Osteoblast (primary cell): ENCODE measurements at regions not wholly inside any gene's neighbourhood (a gene's known extent, or its start where the extent isn't known, plus 50 kb on each side); places are given as distances from the start of the nearest gene placed in this dataset.
A peak's percentile ranks its signal among the peaks of the same experiment; 100 is the strongest.

Experiments used
- DNase-seq: peaks from one replicate; pipeline ENCODE4 v3.0.0; 2011; ENCODE audit warnings: low spot score, mixed read lengths; ENCODE audit not compliant: insufficient read length; ENCODE audit errors: missing footprints
- H2AFZ ChIP-seq: 2 replicates; pipeline ENCODE4 v1.6.0; 2011; ENCODE audit warnings: mild to moderate bottlenecking, low read length
- H3K27ac ChIP-seq: 2 replicates; pipeline ENCODE4 v1.5.1; 2011; ENCODE audit warnings: mild to moderate bottlenecking, low read depth, low read length, moderate library complexity
- H3K27me3 ChIP-seq: 2 replicates; pipeline ENCODE4 v1.6.0; 2012; ENCODE audit warnings: mild to moderate bottlenecking, control low read depth, inconsistent platforms, low read length, moderate library complexity; ENCODE audit not compliant: insufficient read depth
- H3K36me3 ChIP-seq: 2 replicates; pipeline ENCODE4 v1.5.1; 2011; ENCODE audit warnings: mild to moderate bottlenecking, low read length, control low read depth, moderate library complexity; ENCODE audit not compliant: insufficient read depth
- H3K4me1 ChIP-seq: 2 replicates; pipeline ENCODE4 v1.5.1; 2011; ENCODE audit warnings: mild to moderate bottlenecking, low read length, control low read depth, moderate library complexity; ENCODE audit not compliant: insufficient read depth
- H3K4me2 ChIP-seq: 2 replicates; pipeline ENCODE4 v1.6.0; 2011; ENCODE audit warnings: mild to moderate bottlenecking, low read length; ENCODE audit not compliant: insufficient read depth
- H3K4me3 ChIP-seq: fragments of 200-600 bp; sonication (generic); 3 replicates; pipeline ENCODE4 v1.5.1; 2012; ENCODE audit warnings: mild to moderate bottlenecking, low read length, inconsistent platforms; ENCODE audit not compliant: insufficient read depth
- H3K79me2 ChIP-seq: 2 replicates; pipeline ENCODE4 v1.6.0; 2012; ENCODE audit warnings: mild to moderate bottlenecking, low read length, control low read depth, inconsistent platforms; ENCODE audit not compliant: insufficient read depth
- H3K9me3 ChIP-seq: 2 replicates; pipeline ENCODE4 v1.5.1; 2011; ENCODE audit warnings: low read depth, low read length, control low read depth
- H4K20me1 ChIP-seq: 2 replicates; pipeline ENCODE4 v1.6.0; 2012; ENCODE audit warnings: mild to moderate bottlenecking, low read length, control low read depth; ENCODE audit not compliant: insufficient read depth
- TF ChIP-seq, protein P1 (sequence below): IDR thresholded peaks from 2 replicates; pipeline ENCODE4 v1.5.1; 2011; ENCODE audit warnings: mild to moderate bottlenecking, low read depth, low read length, moderate library complexity; ENCODE audit errors: extremely low read depth

GRCh38 chr5:2903451-2904395, 152.2 kb upstream of the IRX2 start:
- no peak overlapping the region for H2AFZ ChIP-seq
- no peak overlapping the region for H3K4me2 ChIP-seq
- no peak overlapping the region for H3K4me3 ChIP-seq
- H3K9me3 ChIP-seq: no peaks in the 10 kb centered on the region
- peak; percentile 26 for DNase-seq
- no peak overlapping the region for H3K27ac ChIP-seq
- H3K27me3 ChIP-seq: no peaks in the 10 kb centered on the region
- no peaks in the 10 kb centered on the region for H3K4me1 ChIP-seq
- no peaks in the 10 kb centered on the region for H4K20me1 ChIP-seq
- H3K79me2 ChIP-seq: no peaks in the 10 kb centered on the region
- no peaks in the 10 kb centered on the region for H3K36me3 ChIP-seq
- TF ChIP-seq, protein P1, sequence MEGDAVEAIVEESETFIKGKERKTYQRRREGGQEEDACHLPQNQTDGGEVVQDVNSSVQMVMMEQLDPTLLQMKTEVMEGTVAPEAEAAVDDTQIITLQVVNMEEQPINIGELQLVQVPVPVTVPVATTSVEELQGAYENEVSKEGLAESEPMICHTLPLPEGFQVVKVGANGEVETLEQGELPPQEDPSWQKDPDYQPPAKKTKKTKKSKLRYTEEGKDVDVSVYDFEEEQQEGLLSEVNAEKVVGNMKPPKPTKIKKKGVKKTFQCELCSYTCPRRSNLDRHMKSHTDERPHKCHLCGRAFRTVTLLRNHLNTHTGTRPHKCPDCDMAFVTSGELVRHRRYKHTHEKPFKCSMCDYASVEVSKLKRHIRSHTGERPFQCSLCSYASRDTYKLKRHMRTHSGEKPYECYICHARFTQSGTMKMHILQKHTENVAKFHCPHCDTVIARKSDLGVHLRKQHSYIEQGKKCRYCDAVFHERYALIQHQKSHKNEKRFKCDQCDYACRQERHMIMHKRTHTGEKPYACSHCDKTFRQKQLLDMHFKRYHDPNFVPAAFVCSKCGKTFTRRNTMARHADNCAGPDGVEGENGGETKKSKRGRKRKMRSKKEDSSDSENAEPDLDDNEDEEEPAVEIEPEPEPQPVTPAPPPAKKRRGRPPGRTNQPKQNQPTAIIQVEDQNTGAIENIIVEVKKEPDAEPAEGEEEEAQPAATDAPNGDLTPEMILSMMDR: no peak

- Histone ChIP-seq H3K9me3 (no peaks in the 10 kb centered on the region), H3K4me1 (no peaks in the 10 kb centered on the region), H3K79me2 (no peaks in the 10 kb centered on the region), H3K27ac (no peak overlapping the region), H3K27me3 (no peaks in the 10 kb centered on the region), H3K4me3 (no peak overlapping the region), H4K20me1 (no peaks in the 10 kb centered on the region), H3K4me2 (no peak overlapping the region), H2AFZ (no peak overlapping the region), H3K36me3 (no peaks in the 10 kb centered on the region)
- TF ChIP-seq, protein P1: no peak
- no peak for DNase-seq
Observed at GRCh38 chr5:2902742-2903297, 151.3 kb upstream of the IRX2 start.

- Histone ChIP-seq H3K4me2 (no peak overlapping the region), H3K79me2 (no peaks in the 10 kb centered on the region), H4K20me1 (no peaks in the 10 kb centered on the region), H2AFZ (no peak overlapping the region), H3K9me3 (no peaks in the 10 kb centered on the region), H3K4me3 (no peak overlapping the region), H3K36me3 (no peaks in the 10 kb centered on the region), H3K27me3 (no peaks in the 10 kb centered on the region), H3K4me1 (no peaks in the 10 kb centered on the region), H3K27ac (no peak overlapping the region)
- TF ChIP-seq, protein P1: no peak
- peak; percentile 76 for DNase-seq
Observed at GRCh38 chr5:2902186-2902585, 150.7 kb upstream of the IRX2 start.

GRCh38 chr5:2901511-2901910, 150.0 kb upstream of the IRX2 start:
- Histone ChIP-seq H3K4me2 (no peak overlapping the region), H4K20me1 (no peaks in the 10 kb centered on the region), H3K4me1 (no peaks in the 10 kb centered on the region), H3K4me3 (no peak overlapping the region), H3K36me3 (no peaks in the 10 kb centered on the region), H3K9me3 (no peaks in the 10 kb centered on the region), H2AFZ (no peak overlapping the region), H3K79me2 (no peaks in the 10 kb centered on the region), H3K27ac (no peak overlapping the region), H3K27me3 (no peaks in the 10 kb centered on the region)
- TF ChIP-seq, protein P1: no peak
- peak; percentile 38 for DNase-seq
